ENCODE measurements at regions not wholly inside any gene's neighbourhood (a gene's known extent, or its start where the extent isn't known, plus 50 kb on each side); places are given as distances from the start of the nearest gene placed in this dataset.

DNA sequence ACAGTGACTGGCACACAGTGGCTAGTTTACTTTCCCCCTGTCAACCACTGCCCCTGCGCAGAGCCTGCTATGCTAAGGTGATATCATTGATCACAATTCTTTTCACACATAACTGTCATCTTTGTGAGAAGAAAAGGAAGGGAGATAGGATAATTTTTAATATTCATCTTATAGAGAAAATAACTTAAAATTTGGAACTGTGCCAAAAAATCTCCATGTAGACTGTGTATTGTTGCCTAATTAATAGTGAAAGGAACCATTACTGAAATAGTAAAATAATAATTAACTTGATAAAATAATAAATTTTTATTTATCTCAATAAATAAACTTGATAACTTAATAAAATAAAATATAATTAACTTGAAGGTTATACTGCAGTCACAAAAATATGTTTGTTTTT is 1069.4 kb downstream of the C4orf33 start:
- DNase-seq, result no peak
- H3K27ac Mint-ChIP-seq, result no peak overlapping the region
- H3K9me3 Mint-ChIP-seq, result peaks cover 1% of the 10 kb centered on the region
- H3K4me1 Mint-ChIP-seq, result no peaks in the 10 kb centered on the region
- no peaks in the 10 kb centered on the region for H3K36me3 Mint-ChIP-seq
- H3K27me3 Mint-ChIP-seq, result no peaks in the 10 kb centered on the region
- H3K4me3 Mint-ChIP-seq, result no peak overlapping the region

DNA sequence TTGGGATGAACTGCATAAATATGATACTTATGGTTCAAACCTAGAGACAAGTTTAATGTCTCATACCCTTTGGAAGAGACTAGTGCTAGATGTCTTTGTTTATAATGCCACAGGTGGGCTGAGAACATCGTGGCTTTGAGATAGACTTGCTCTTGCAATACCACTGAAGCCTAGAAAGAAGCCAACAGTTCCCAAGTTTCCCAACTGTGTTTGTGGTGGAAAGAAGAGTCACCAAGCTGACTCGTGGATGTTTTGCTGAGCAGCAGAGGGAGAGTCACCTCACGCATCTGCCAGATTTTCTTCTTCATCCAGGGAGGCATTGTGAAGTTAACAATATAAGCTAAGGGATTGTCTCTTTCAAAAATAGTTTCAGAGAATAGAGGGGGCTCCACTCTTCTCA is 1076.2 kb downstream of the C4orf33 start:
- Mint-ChIP-seq H3K27ac (no peak overlapping the region), H3K36me3 (no peaks in the 10 kb centered on the region), H3K4me3 (no peak overlapping the region), H3K4me1 (no peaks in the 10 kb centered on the region), H3K27me3 (no peaks in the 10 kb centered on the region), H3K9me3 (no peaks in the 10 kb centered on the region)
- DNase-seq, result no peak

DNA sequence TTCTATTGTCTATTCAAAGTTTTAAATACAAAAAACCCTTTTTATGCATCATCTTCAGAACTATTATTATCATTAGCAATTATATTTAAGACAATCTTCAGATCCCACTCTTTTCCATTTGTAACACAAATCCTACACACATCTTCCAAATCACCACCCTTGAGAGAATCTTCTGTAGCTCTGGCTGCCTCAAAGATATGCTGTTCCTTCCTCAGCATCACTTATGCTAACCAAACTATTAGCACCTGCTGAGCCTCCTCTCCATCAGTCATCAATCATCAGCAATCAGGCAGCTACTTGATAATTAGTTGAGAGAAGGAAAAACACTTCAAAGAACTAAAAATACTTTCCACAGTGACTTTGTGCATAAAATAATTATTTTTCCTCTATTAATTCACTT is 1082.2 kb downstream of the C4orf33 start:
- no peak for DNase-seq
- H3K27ac Mint-ChIP-seq, result no peak overlapping the region

DNA sequence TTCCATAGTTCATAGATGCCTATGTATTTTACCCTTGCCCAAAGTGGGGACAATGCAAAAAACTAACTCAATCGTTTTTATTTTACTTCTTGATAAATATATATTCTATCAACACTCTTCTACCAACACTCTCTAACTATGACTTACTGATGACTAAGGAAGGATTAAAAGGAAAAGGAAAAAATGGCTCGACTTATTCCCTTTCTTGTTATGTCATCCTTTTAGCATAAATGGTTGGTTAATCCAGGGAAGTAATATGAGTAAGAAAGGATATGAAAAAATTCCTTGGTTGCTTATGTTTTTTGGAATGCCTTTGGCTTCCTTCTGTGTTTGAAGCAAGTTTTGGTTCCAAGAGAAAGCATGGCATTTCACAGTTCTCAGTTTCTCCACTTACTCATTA is 1087.1 kb downstream of the C4orf33 start:
- H3K4me3 Mint-ChIP-seq, result no peak overlapping the region
- H3K27me3 Mint-ChIP-seq, result no peaks in the 10 kb centered on the region
- H3K4me1 Mint-ChIP-seq, result no peaks in the 10 kb centered on the region
- H3K9me3 Mint-ChIP-seq, result no peaks in the 10 kb centered on the region
- no peak overlapping the region for H3K27ac Mint-ChIP-seq
- DNase-seq, result no peak
- no peaks in the 10 kb centered on the region for H3K36me3 Mint-ChIP-seq

More for the DNA sequence above, 1082.2 kb downstream of the C4orf33 start:
- H3K4me1 Mint-ChIP-seq, result no peaks in the 10 kb centered on the region
- H3K27me3 Mint-ChIP-seq, result no peaks in the 10 kb centered on the region
- no peak overlapping the region for H3K4me3 Mint-ChIP-seq
- no peaks in the 10 kb centered on the region for H3K9me3 Mint-ChIP-seq
- H3K36me3 Mint-ChIP-seq, result no peaks in the 10 kb centered on the region

DNA sequence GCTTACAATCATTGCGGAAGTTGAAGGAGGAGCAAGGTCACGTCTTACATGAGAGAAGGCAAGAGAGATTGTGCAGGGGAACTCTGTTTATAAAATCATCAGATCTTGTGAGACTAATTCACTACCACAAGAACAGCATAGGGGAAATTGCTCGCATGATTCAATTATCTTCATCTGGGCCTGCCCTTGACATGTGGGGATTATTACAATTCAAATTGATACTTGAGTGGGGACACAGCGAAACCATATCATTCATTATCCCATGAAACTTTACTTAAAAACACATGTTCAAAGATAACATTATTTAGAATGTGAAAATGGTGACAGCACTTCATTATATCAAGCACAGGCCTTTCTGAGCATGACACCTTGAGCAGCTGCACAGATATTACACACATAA is 1087.8 kb downstream of the C4orf33 start:
- H3K27ac Mint-ChIP-seq, result no peak overlapping the region

DNA sequence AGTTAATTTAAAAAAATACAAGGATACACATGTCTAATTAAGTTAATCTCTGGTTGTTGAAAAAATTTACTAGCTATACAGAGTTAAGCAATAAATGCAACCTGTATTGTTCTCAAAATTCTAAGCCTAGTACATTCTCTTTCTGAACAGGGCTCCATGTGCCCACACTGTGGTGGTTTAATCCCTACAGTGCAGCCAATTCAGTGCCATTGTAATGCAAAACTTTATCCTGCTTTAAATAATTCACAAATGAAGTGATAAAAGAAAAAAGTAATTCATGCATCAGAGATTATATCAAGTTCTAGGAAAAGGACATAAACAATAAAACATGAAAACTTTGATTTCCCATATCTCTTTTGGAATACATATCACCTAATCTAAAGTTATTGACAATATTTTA is 1089.2 kb downstream of the C4orf33 start:
- Mint-ChIP-seq H3K9me3 (no peaks in the 10 kb centered on the region), H3K27me3 (no peaks in the 10 kb centered on the region), H3K4me3 (no peak overlapping the region), H3K4me1 (no peaks in the 10 kb centered on the region), H3K36me3 (no peaks in the 10 kb centered on the region), H3K27ac (no peak overlapping the region)
- DNase-seq, result no peak

More for the DNA sequence above, 1087.8 kb downstream of the C4orf33 start:
- DNase-seq, result no peak
- H3K36me3 Mint-ChIP-seq, result no peaks in the 10 kb centered on the region
- no peak overlapping the region for H3K4me3 Mint-ChIP-seq
- H3K9me3 Mint-ChIP-seq, result no peaks in the 10 kb centered on the region
- no peaks in the 10 kb centered on the region for H3K27me3 Mint-ChIP-seq
- H3K4me1 Mint-ChIP-seq, result no peaks in the 10 kb centered on the region

DNA sequence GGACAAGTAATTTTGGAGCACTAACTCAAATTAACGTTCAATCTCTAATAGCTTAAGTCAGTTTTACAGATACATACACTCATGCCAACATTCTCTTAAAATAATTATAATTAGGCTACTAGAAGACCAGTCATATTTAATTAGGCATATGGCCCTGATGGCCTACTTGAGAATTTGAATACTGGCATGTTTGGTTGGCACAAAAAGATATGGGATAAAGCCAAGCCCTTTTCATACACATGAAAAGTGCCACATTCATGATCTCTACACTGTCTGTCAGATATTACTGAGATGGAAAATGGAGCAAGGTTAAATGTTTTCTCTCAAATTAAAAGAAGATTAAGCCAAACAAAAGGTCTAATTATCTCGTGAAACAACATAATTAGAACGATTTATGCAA is 1091.0 kb downstream of the C4orf33 start:
- Mint-ChIP-seq H3K36me3 (no peaks in the 10 kb centered on the region), H3K4me1 (no peaks in the 10 kb centered on the region), H3K27me3 (no peaks in the 10 kb centered on the region), H3K4me3 (no peak overlapping the region), H3K9me3 (no peaks in the 10 kb centered on the region), H3K27ac (no peak overlapping the region)
- DNase-seq, result no peak

DNA sequence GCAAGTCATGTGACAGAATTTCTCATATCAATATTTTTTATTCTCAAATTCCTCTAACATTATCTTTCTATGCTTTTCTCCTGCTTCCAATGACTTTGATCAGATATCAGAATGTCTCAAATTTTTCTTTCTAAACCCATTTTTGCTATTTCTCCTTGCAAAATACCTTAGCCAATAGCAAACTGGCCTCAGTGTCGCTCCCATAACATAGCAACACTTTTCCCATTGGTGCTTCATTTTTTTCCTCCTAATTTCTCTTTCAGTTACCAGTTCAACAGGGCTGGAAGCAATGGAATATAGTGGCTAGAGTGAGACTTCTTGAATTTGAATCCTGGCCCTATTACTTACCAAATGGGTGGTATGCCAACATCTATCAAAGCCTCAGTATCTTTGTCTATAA is 1091.6 kb downstream of the C4orf33 start:
- Mint-ChIP-seq H3K9me3 (no peaks in the 10 kb centered on the region), H3K4me1 (no peaks in the 10 kb centered on the region), H3K36me3 (no peaks in the 10 kb centered on the region), H3K27ac (no peak overlapping the region), H3K27me3 (no peaks in the 10 kb centered on the region), H3K4me3 (no peak overlapping the region)
- DNase-seq, result no peak

DNA sequence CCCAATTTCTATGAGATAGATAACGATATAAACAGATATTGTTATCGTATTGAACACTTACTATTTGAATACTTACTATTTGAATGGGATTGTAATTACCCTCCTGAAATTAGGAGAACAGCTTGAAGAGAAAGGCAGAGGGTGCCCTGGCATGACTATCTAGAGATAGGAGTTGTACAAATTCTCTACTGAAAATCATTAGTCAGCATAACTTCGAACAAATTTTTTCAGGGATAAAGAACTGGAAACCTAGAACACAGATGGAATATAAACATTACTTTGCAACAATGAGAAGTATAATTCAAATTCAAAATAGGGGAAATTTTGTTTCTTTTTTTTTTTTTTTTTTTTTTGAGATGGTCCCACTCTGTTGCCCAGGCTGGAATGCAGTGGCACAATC is 1096.8 kb downstream of the C4orf33 start:
- Mint-ChIP-seq H3K4me1 (no peaks in the 10 kb centered on the region), H3K9me3 (peaks cover 3% of the 10 kb centered on the region), H3K36me3 (no peaks in the 10 kb centered on the region), H3K4me3 (no peak overlapping the region), H3K27me3 (no peaks in the 10 kb centered on the region), H3K27ac (no peak overlapping the region)
- no peak for DNase-seq

DNA sequence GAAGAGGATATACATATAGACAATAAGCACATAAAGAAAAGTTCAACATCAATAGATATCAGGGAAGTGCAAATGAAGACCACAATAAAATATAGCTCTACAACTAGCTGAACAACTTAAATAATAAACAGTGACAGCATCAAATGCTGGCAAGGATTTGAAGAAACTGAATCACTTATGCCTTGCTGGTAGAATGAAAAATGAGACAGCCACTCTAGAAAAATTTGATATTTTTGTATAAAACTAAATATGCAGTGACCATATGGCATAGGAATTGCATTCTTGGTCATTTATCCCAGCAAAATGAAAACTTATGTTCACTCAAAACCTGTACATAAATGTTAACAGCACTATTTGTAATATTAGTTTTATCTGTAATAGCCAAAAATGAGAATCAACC is 1102.0 kb downstream of the C4orf33 start:
- no peak for DNase-seq
- Mint-ChIP-seq H3K27ac (no peak overlapping the region), H3K27me3 (no peaks in the 10 kb centered on the region), H3K4me1 (no peaks in the 10 kb centered on the region), H3K9me3 (peaks cover 5% of the 10 kb centered on the region), H3K4me3 (no peak overlapping the region), H3K36me3 (peaks cover 1% of the 10 kb centered on the region)

DNA sequence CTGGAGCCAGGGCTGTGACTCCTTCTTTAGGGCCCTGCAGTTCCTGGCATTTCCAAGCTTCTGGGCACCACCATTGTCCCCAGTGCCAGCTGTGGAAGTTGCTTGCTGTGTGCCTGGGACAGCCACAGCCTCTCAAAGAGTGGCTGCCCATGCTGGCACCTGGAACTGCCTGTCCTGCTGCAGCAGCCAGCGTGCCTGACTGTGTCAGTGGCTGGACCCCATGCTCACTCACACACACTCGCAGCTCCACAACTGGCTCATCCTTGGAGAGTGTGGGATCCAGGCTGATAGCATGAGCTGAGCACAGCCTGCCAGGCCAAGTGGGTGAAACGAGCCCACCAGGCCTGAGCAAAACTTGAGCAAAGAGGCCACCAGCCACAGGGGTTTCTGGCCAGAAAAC is 1107.6 kb downstream of the C4orf33 start:
- no peak for DNase-seq

DNA sequence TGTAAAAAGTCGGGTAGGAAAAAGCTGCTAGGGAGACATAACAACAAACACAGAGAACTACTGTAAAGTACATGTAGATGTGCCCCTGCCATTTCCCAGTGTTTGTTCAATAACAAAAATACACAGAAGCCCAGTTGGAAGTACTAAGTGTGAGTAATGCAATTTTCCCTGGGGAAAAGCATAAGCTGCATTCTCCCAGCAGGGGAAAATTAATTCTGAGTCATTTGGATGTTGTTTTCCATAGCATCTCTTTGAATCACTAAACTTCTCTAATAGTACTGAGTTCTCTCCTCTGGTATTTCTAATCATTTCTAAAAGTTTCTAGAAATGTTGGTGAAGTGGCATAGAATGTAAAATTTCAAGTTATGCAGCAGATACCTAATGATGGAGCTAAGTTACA is 1114.9 kb downstream of the C4orf33 start:
- Mint-ChIP-seq H3K36me3 (no peaks in the 10 kb centered on the region), H3K4me3 (no peak overlapping the region)

More for the DNA sequence above, 1107.6 kb downstream of the C4orf33 start:
- Mint-ChIP-seq H3K27ac (no peak overlapping the region), H3K4me1 (no peaks in the 10 kb centered on the region), H3K9me3 (peaks cover 9% of the 10 kb centered on the region), H3K36me3 (peaks cover 1% of the 10 kb centered on the region), H3K4me3 (no peak overlapping the region), H3K27me3 (no peaks in the 10 kb centered on the region)

DNA sequence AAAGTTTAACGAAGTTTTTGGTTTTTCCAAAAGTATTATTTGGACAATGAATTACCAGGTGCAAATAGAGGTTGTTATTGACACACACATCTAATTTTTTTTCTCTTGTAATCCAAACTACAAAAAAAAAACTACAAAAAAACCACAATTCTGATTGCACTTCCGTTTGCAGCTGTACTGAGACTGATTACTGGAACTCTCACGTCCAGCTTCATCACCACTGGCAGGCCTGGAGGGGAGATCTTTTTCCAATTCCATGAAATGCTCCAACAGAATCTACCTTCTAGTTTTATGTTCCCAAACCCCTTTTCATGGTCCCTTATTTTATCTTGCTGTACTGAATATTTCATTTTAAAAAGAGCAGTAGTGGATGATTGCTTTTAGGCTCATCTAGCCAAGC is 1118.3 kb downstream of the C4orf33 start:
- no peak overlapping the region for H3K4me3 Mint-ChIP-seq
- H3K4me1 Mint-ChIP-seq, result no peaks in the 10 kb centered on the region
- H3K27ac Mint-ChIP-seq, result no peak overlapping the region
- no peaks in the 10 kb centered on the region for H3K9me3 Mint-ChIP-seq
- H3K27me3 Mint-ChIP-seq, result no peaks in the 10 kb centered on the region
- no peaks in the 10 kb centered on the region for H3K36me3 Mint-ChIP-seq
- DNase-seq, result no peak

More for the DNA sequence above, 1114.9 kb downstream of the C4orf33 start:
- DNase-seq, result no peak
- no peak overlapping the region for H3K27ac Mint-ChIP-seq
- H3K9me3 Mint-ChIP-seq, result peaks cover 2% of the 10 kb centered on the region
- H3K4me1 Mint-ChIP-seq, result no peaks in the 10 kb centered on the region
- no peaks in the 10 kb centered on the region for H3K27me3 Mint-ChIP-seq

DNA sequence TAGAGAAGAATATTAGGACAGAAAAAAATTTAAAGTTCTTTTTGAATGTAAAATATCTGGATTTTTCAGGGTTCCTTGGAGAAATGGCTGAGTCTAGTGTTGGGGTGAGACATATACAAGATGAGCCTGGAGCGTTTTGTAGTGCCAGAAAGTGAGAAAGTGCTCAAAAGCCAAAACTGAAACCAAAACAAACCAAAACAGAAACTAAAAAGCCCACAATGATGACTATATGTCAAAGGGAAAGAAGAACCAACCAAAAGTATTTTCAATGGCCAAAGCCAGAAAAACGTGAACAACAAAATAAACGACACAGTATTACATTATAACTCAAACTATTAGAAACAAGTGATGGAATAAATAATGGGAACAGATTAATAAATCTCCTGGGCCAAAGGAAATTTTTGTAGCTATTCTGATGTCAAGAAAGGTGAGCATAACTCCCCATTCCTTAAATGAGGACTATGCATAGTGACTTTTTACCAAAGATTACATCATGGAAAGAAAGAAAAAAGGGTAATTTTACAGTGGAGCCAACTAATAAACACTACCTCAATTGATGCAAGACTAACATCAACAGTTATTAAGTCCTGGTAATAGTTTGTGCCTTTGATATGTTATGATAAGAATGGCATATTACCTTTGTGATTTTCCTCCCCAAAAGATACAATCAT is 1137.6 kb downstream of the C4orf33 start:
- Mint-ChIP-seq H3K36me3 (no peaks in the 10 kb centered on the region), H3K4me3 (no peak overlapping the region), H3K4me1 (peaks cover 4% of the 10 kb centered on the region), H3K9me3 (peaks cover 6% of the 10 kb centered on the region), H3K27me3 (no peaks in the 10 kb centered on the region), H3K27ac (no peak overlapping the region)
- DNase-seq, result no peak

DNA sequence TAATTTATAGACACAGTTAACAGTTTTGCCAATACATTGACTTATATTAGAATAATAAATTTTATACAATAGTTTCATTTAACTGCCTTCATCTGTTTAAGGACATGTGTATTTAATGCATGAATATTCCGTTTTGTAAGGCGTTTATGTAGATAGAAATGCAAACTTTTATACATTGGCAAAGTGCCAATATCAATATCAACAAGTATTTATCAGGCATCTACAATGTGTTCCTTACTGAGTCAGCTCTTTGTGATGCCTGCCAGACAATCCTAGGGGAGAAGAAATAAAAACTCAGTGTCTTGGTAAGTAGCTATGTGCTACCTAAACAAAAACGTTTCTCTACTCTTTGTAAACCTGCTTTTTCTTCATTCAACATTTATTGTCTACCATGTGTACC is 1142.2 kb downstream of the C4orf33 start:
- Mint-ChIP-seq H3K27me3 (no peaks in the 10 kb centered on the region), H3K4me3 (no peak overlapping the region), H3K4me1 (peaks cover 4% of the 10 kb centered on the region), H3K9me3 (peaks cover 6% of the 10 kb centered on the region), H3K27ac (no peak overlapping the region), H3K36me3 (no peaks in the 10 kb centered on the region)
- no peak for DNase-seq

DNA sequence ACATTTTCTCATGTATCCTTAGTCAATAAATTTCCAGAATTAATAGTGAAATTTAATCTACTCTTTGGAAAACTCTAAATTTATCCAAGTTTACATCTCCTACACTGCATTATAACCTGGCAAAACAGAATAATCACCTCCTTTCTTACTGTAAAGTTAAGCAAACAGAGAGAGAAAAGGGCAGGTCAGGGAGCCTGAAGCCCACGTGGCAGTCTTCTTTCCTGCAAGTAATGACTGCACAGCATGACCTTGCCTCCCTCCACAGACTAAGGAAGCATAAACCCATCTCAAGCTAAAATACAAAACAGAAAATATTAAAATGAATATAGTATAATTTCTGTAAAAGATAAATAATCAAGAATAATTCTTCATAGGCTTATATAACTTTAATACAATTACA is 1153.0 kb downstream of the C4orf33 start:
- H3K4me3 Mint-ChIP-seq, result no peak overlapping the region
- no peaks in the 10 kb centered on the region for H3K27me3 Mint-ChIP-seq
- no peak for DNase-seq
- H3K9me3 Mint-ChIP-seq, result peaks cover 5% of the 10 kb centered on the region
- no peaks in the 10 kb centered on the region for H3K36me3 Mint-ChIP-seq
- H3K4me1 Mint-ChIP-seq, result no peaks in the 10 kb centered on the region
- H3K27ac Mint-ChIP-seq, result no peak overlapping the region
